LNCaP clone FGC (cell line): ENCODE measurements at regions not wholly inside any gene's neighbourhood (a gene's known extent, or its start where the extent isn't known, plus 50 kb on each side); places are given as distances from the start of the nearest gene placed in this dataset.

ENCODE experiments used
- DNase-seq: peaks from one replicate; pipeline ENCODE4 v3.0.0-alpha.2; 2011; ENCODE audit warnings: low read depth
- H3K4me3 ChIP-seq: 2 replicates; pipeline ENCODE4 v1.5.1; 2011; ENCODE audit warnings: mild to moderate bottlenecking, low read depth, low read length, control low read depth
- CTCF ChIP-seq: IDR thresholded peaks from 2 replicates; pipeline ENCODE4 v1.5.1; 2012; ENCODE audit warnings: mild to moderate bottlenecking; ENCODE audit not compliant: control insufficient read depth, insufficient read depth; ENCODE audit errors: extremely low read depth

GRCh38 chrX:16433021-16433420, 216.9 kb upstream of the S100G start:
- no peak for DNase-seq
- no peak for TF ChIP-seq CTCF
- H3K4me3 ChIP-seq = no peak overlapping the region

- no peak for TF ChIP-seq CTCF
- H3K4me3 ChIP-seq = no peak overlapping the region
- DNase-seq = no peak
Observed at GRCh38 chrX:16435399-16435986, 214.5 kb upstream of the S100G start.

GRCh38 chrX:16436348-16437188, 213.4 kb upstream of the S100G start:
- peak; percentile 19 for DNase-seq
- peak; percentile 47 for TF ChIP-seq CTCF
- H3K4me3 ChIP-seq = no peak overlapping the region

- no peak overlapping the region for H3K4me3 ChIP-seq
- DNase-seq = no peak
- no peak for TF ChIP-seq CTCF
Observed at GRCh38 chrX:16440446-16440845, 209.5 kb upstream of the S100G start.

GRCh38 chrX:16444353-16444752, 205.6 kb upstream of the S100G start:
- DNase-seq = no peak
- H3K4me3 ChIP-seq = no peak overlapping the region
- TF ChIP-seq CTCF = no peak

- DNase-seq = no peak
- TF ChIP-seq CTCF = peak; percentile 58
- no peak overlapping the region for H3K4me3 ChIP-seq
Observed at GRCh38 chrX:16445166-16445752, 204.7 kb upstream of the S100G start.
